Endothelial cell of umbilical vein (primary cell): ENCODE measurements at regions not wholly inside any gene's neighbourhood (a gene's known extent, or its start where the extent isn't known, plus 50 kb on each side); places are given as distances from the start of the nearest gene placed in this dataset.

ENCODE experiments used
- EZH2 ChIP-seq: IDR thresholded peaks from 2 replicates; pipeline ENCODE4 v1.6.1; 2012; ENCODE audit warnings: borderline replicate concordance, low read depth, mild to moderate bottlenecking, moderate library complexity, low read length, inconsistent platforms; ENCODE audit not compliant: severe bottlenecking
- FOS ChIP-seq: IDR thresholded peaks from 2 replicates; pipeline ENCODE4 v1.6.1; 2011; ENCODE audit warnings: mild to moderate bottlenecking, low read length, moderate library complexity, borderline replicate concordance; ENCODE audit not compliant: insufficient read depth
- POLR2A ChIP-seq: IDR thresholded peaks from 2 replicates; pipeline ENCODE4 v1.6.1; 2012; ENCODE audit warnings: low read depth, mild to moderate bottlenecking, control low read depth, low read length
- TF ChIP-seq, protein P1 (sequence below), 2 donors: IDR thresholded peaks; 1 replicate in 1 of 2; 2 replicates in 1 of 2; pipeline ENCODE4 v1.5.1; 2011; ENCODE audit warnings: low read length in 2 of 2, mild to moderate bottlenecking in 2 of 2, moderate library complexity in 2 of 2, control low read depth in 1 of 2, inconsistent platforms in 1 of 2, low read depth in 1 of 2; ENCODE audit not compliant: insufficient read depth in 1 of 2; ENCODE audit errors: extremely low read depth in 1 of 2
- TF ChIP-seq, protein P2 (sequence below): IDR thresholded peaks from 2 replicates; pipeline ENCODE4 v1.6.1; 2011; ENCODE audit not compliant: insufficient read depth, insufficient read length

DNA sequence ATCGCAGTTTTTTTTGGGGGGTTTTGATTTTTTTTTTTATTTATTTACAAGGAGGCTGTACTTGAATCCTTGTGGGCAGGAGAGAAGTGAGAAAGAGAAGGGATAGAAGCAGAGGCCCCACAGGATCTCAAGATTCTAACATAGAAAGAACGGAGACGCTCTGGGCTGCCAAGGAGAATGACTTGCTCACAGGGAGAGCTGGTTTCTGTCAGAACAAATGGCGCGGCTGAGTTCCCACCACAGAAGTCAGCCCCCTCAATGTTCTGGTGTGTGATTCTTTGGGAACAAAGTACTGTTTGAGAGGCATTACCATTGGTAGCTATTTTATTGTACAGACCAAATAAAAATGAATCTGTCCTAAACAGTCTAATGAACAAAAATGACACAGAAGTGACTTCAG is 80.6 kb downstream of the ATXN3L start:
- no peak for TF ChIP-seq EZH2
- TF ChIP-seq, protein P1, sequence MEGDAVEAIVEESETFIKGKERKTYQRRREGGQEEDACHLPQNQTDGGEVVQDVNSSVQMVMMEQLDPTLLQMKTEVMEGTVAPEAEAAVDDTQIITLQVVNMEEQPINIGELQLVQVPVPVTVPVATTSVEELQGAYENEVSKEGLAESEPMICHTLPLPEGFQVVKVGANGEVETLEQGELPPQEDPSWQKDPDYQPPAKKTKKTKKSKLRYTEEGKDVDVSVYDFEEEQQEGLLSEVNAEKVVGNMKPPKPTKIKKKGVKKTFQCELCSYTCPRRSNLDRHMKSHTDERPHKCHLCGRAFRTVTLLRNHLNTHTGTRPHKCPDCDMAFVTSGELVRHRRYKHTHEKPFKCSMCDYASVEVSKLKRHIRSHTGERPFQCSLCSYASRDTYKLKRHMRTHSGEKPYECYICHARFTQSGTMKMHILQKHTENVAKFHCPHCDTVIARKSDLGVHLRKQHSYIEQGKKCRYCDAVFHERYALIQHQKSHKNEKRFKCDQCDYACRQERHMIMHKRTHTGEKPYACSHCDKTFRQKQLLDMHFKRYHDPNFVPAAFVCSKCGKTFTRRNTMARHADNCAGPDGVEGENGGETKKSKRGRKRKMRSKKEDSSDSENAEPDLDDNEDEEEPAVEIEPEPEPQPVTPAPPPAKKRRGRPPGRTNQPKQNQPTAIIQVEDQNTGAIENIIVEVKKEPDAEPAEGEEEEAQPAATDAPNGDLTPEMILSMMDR (IDR thresholded peaks at IDR 0.05; ENCODE audit: extremely low read depth in 1 of 2, insufficient read depth in 1 of 2, low read depth in 1 of 2, low read length in 2 of 2) = no peak
- TF ChIP-seq, protein P2, sequence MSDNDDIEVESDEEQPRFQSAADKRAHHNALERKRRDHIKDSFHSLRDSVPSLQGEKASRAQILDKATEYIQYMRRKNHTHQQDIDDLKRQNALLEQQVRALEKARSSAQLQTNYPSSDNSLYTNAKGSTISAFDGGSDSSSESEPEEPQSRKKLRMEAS = no peak
- TF ChIP-seq POLR2A = no peak
- TF ChIP-seq FOS = no peak
